ENCODE measurements at regions not wholly inside any gene's neighbourhood (a gene's known extent, or its start where the extent isn't known, plus 50 kb on each side); places are given as distances from the start of the nearest gene placed in this dataset.

GRCh38 chr1:192740214-192740613 lies 68.6 kb upstream of the RGS2 start:
- H3K9me3 ChIP-seq (ENCODE audit: insufficient read depth, low read depth, low read length), result no peaks in the 10 kb centered on the region
- H4K20me1 ChIP-seq (ENCODE audit: insufficient read depth, low read length, poor library complexity, severe bottlenecking), result no peaks in the 10 kb centered on the region
- H3F3A ChIP-seq (ENCODE audit: low read depth), result peaks cover 3% of the 10 kb centered on the region; the same call in 1 of the 2 replicates
- peak overlapping the region; percentile 95 for H3K4me2 ChIP-seq (ENCODE audit: low read depth, low read length, poor library complexity, severe bottlenecking)
- no peak for TF ChIP-seq EZH2phosphoT487 (IDR thresholded peaks at IDR 0.05; ENCODE audit: borderline replicate concordance)
- H3K9me2 ChIP-seq (replicated peaks; ENCODE audit: low read depth, low read length), result no peaks in the 10 kb centered on the region
- H2AFZ ChIP-seq (ENCODE audit: low read length), result peak overlapping the region; percentile 100
- no peaks in the 10 kb centered on the region for H3K36me3 ChIP-seq (ENCODE audit: insufficient read depth, low read length)
- H3K9ac ChIP-seq (ENCODE audit: low read depth, low read length, poor library complexity, severe bottlenecking), result peak overlapping the region; percentile 82
- peak overlapping the region; percentile 99 for H3K4me3 ChIP-seq (ENCODE audit: low read length, poor library complexity, severe bottlenecking)
- no peaks in the 10 kb centered on the region for H3K27me3 ChIP-seq (ENCODE audit: insufficient read depth, low read length, poor library complexity, severe bottlenecking)
- peaks cover 19% of the 10 kb centered on the region for H3K79me2 ChIP-seq (ENCODE audit: insufficient read depth, low read length)
- H3K4me1 ChIP-seq (ENCODE audit: insufficient read depth, low read length, poor library complexity, severe bottlenecking), result peaks cover 26% of the 10 kb centered on the region

GRCh38 chr1:192741095-192741494 lies 67.7 kb upstream of the RGS2 start:
- Histone ChIP-seq H3K36me3 (ENCODE audit: insufficient read depth, low read length) (no peaks in the 10 kb centered on the region), H3K4me1 (ENCODE audit: insufficient read depth, low read length, poor library complexity, severe bottlenecking) (peaks cover 22% of the 10 kb centered on the region), H3K9me3 (ENCODE audit: insufficient read depth, low read depth, low read length) (no peaks in the 10 kb centered on the region), H3K4me3 (ENCODE audit: low read length, poor library complexity, severe bottlenecking) (no peak overlapping the region), H3K9me2 (replicated peaks; ENCODE audit: low read depth, low read length) (no peaks in the 10 kb centered on the region), H3K79me2 (ENCODE audit: insufficient read depth, low read length) (peaks cover 19% of the 10 kb centered on the region), H3K9ac (ENCODE audit: low read depth, low read length, poor library complexity, severe bottlenecking) (no peak overlapping the region), H3F3A (ENCODE audit: low read depth) (peaks cover 3% of the 10 kb centered on the region; the same call in 1 of the 2 replicates), H3K27me3 (ENCODE audit: insufficient read depth, low read length, poor library complexity, severe bottlenecking) (no peaks in the 10 kb centered on the region), H2AFZ (ENCODE audit: low read length) (peak overlapping the region; percentile 11; the same call in 1 of the 2 replicates), H3K4me2 (ENCODE audit: low read depth, low read length, poor library complexity, severe bottlenecking) (no peak overlapping the region), H4K20me1 (ENCODE audit: insufficient read depth, low read length, poor library complexity, severe bottlenecking) (no peaks in the 10 kb centered on the region)
- TF ChIP-seq CTCF (conservative IDR thresholded peaks at IDR 0.05; ENCODE audit: low read length) (no peak), EZH2phosphoT487 (IDR thresholded peaks at IDR 0.05; ENCODE audit: borderline replicate concordance) (no peak)

DNA sequence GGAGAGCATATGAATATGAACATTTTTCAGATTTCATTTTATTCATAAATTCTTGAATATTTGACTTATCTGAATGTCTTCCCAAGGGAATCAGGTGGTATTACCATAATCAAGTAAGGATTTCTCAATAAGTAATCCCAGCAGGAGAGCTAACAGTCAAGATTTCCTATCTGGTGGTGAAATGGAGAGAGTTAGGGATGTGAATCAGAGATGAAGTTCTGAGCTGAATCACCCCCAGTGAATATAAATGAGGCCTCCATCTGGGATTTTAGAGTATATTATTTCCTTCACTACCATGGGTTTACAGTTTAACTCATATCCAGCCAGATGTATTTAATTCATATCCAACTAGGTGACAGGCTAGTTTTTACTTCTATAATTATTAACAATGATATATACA lies 61.5 kb upstream of the RGS2 start:
- no peaks in the 10 kb centered on the region for H3F3A ChIP-seq (ENCODE audit: low read depth)
- no peak for TF ChIP-seq EZH2phosphoT487 (IDR thresholded peaks at IDR 0.05; ENCODE audit: borderline replicate concordance)
- no peak for TF ChIP-seq CTCF (conservative IDR thresholded peaks at IDR 0.05; ENCODE audit: low read length)
- H3K79me2 ChIP-seq (ENCODE audit: insufficient read depth, low read length), result no peaks in the 10 kb centered on the region
- H4K20me1 ChIP-seq (ENCODE audit: insufficient read depth, low read length, poor library complexity, severe bottlenecking), result no peaks in the 10 kb centered on the region
- no peaks in the 10 kb centered on the region for H3K4me1 ChIP-seq (ENCODE audit: insufficient read depth, low read length, poor library complexity, severe bottlenecking)
- H3K27me3 ChIP-seq (ENCODE audit: insufficient read depth, low read length, poor library complexity, severe bottlenecking), result no peaks in the 10 kb centered on the region
- H2AFZ ChIP-seq (ENCODE audit: low read length), result no peak overlapping the region
- no peak overlapping the region for H3K4me2 ChIP-seq (ENCODE audit: low read depth, low read length, poor library complexity, severe bottlenecking)
- no peaks in the 10 kb centered on the region for H3K9me3 ChIP-seq (ENCODE audit: insufficient read depth, low read depth, low read length)
- no peak overlapping the region for H3K4me3 ChIP-seq (ENCODE audit: low read length, poor library complexity, severe bottlenecking)
- H3K36me3 ChIP-seq (ENCODE audit: insufficient read depth, low read length), result no peaks in the 10 kb centered on the region
- H3K9ac ChIP-seq (ENCODE audit: low read depth, low read length, poor library complexity, severe bottlenecking), result no peak overlapping the region
- H3K9me2 ChIP-seq (replicated peaks; ENCODE audit: low read depth, low read length), result no peaks in the 10 kb centered on the region

DNA sequence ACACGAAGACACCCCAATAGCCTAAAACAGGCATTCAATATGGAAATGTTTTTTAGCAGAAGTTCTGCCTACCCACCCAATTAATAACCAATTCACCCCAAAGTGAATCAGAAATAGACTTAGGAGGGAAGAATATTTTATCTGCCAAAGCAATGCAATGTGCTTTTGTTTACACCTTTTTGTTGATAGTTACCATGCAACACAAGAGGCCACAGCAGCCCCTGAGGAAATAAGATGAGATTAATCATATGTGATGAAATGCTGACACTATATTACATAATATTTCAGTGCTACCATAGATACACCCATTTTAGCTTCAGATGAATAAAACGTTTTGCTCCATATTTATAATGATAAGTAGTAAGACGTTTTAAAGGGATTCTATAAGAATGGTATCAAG lies 60.9 kb upstream of the RGS2 start:
- Histone ChIP-seq H3K36me3 (ENCODE audit: insufficient read depth, low read length) (no peaks in the 10 kb centered on the region), H3K4me3 (ENCODE audit: low read length, poor library complexity, severe bottlenecking) (no peak overlapping the region), H3K27me3 (ENCODE audit: insufficient read depth, low read length, poor library complexity, severe bottlenecking) (no peaks in the 10 kb centered on the region), H3K4me2 (ENCODE audit: low read depth, low read length, poor library complexity, severe bottlenecking) (no peak overlapping the region), H2AFZ (ENCODE audit: low read length) (no peak overlapping the region), H3K9me2 (replicated peaks; ENCODE audit: low read depth, low read length) (no peaks in the 10 kb centered on the region), H3K4me1 (ENCODE audit: insufficient read depth, low read length, poor library complexity, severe bottlenecking) (no peaks in the 10 kb centered on the region), H3K9me3 (ENCODE audit: insufficient read depth, low read depth, low read length) (no peaks in the 10 kb centered on the region), H3K79me2 (ENCODE audit: insufficient read depth, low read length) (no peaks in the 10 kb centered on the region), H4K20me1 (ENCODE audit: insufficient read depth, low read length, poor library complexity, severe bottlenecking) (no peaks in the 10 kb centered on the region), H3K9ac (ENCODE audit: low read depth, low read length, poor library complexity, severe bottlenecking) (no peak overlapping the region), H3F3A (ENCODE audit: low read depth) (no peaks in the 10 kb centered on the region)
- TF ChIP-seq EZH2phosphoT487 (IDR thresholded peaks at IDR 0.05; ENCODE audit: borderline replicate concordance) (no peak), CTCF (conservative IDR thresholded peaks at IDR 0.05; ENCODE audit: low read length) (no peak)

Data from Loucy (cell line).